Neuronal stem cell (in vitro differentiated cells): ENCODE measurements at regions not wholly inside any gene's neighbourhood (a gene's known extent, or its start where the extent isn't known, plus 50 kb on each side); places are given as distances from the start of the nearest gene placed in this dataset.

Source experiments
- DNase-seq: peaks from one replicate; pipeline ENCODE4 v3.0.0-alpha.2; 2013; ENCODE audit warnings: low spot score
- H2AFZ ChIP-seq: one replicate; pipeline ENCODE4 v1.6.1; 2013; ENCODE audit warnings: mild to moderate bottlenecking, low read length, inconsistent platforms
- H2AK5ac ChIP-seq: 2 replicates; pipeline ENCODE4 v1.6.1; 2013; ENCODE audit warnings: low read depth, mild to moderate bottlenecking, inconsistent platforms, low read length, moderate library complexity, mixed read lengths
- H2BK120ac ChIP-seq: 2 replicates; pipeline ENCODE4 v1.6.1; 2013; ENCODE audit warnings: low read depth, mild to moderate bottlenecking, inconsistent platforms, low read length, moderate library complexity, mixed read lengths
- H2BK12ac ChIP-seq: one replicate; pipeline ENCODE4 v1.6.1; 2013; ENCODE audit warnings: low read length, inconsistent platforms
- H2BK15ac ChIP-seq: 2 replicates; pipeline ENCODE4 v1.6.1; 2013; ENCODE audit warnings: mild to moderate bottlenecking, low read length, inconsistent platforms, mixed read lengths
- H2BK5ac ChIP-seq: one replicate; pipeline ENCODE4 v1.6.1; 2013; ENCODE audit warnings: inconsistent platforms, mild to moderate bottlenecking, low read length, moderate library complexity
- H3K14ac ChIP-seq: one replicate; pipeline ENCODE4 v1.6.1; 2013; ENCODE audit warnings: low read length, inconsistent platforms
- H3K18ac ChIP-seq: 2 replicates; pipeline ENCODE4 v1.6.1; 2013; ENCODE audit warnings: low read length, inconsistent platforms
- H3K23ac ChIP-seq: 2 replicates; pipeline ENCODE4 v1.6.1; 2013; ENCODE audit warnings: low read depth, mild to moderate bottlenecking, mixed read lengths, low read length, inconsistent platforms; ENCODE audit not compliant: poor library complexity
- H3K27ac ChIP-seq: replicated peaks from 3 replicates; pipeline ENCODE4 v1.5.1; 2013; ENCODE audit warnings: low read length, inconsistent platforms
- H3K27me3 ChIP-seq, 3 experiments: 2 replicates each; pipeline ENCODE4 v1.6.1; 2013; ENCODE audit warnings: low read length in 3 of 3, mild to moderate bottlenecking in 2 of 3, inconsistent platforms in 1 of 3, low read depth in 1 of 3, mixed read lengths in 1 of 3, moderate library complexity in 1 of 3; ENCODE audit not compliant: control insufficient read depth in 3 of 3, insufficient read depth in 3 of 3
- H3K36me3 ChIP-seq, 2 donors: replicated peaks in 1 of 2; 2 replicates each; pipeline ENCODE4 v1.6.1; 2013; ENCODE audit warnings: low read length in 2 of 2; ENCODE audit not compliant: control insufficient read depth in 2 of 2, insufficient read depth in 2 of 2
- H3K4ac ChIP-seq: 2 replicates; pipeline ENCODE4 v1.6.1; 2013; ENCODE audit warnings: inconsistent platforms, mild to moderate bottlenecking, low read length, moderate library complexity
- H3K4me1 ChIP-seq, 2 donors: 1 replicate in 1 of 2; 2 replicates in 1 of 2; pipeline ENCODE4 v1.6.1; 2013; ENCODE audit warnings: low read length in 2 of 2, low read depth in 1 of 2; ENCODE audit not compliant: control insufficient read depth in 2 of 2, insufficient read depth in 1 of 2
- H3K4me2 ChIP-seq: one replicate; pipeline ENCODE4 v1.6.1; 2013; ENCODE audit warnings: mild to moderate bottlenecking, low read length, inconsistent platforms; ENCODE audit not compliant: insufficient read depth, poor library complexity, severe bottlenecking
- H3K4me3 ChIP-seq, 2 donors: 2 replicates each; pipeline ENCODE4 v1.5.1; 2013; ENCODE audit warnings: low read length in 2 of 2, mild to moderate bottlenecking in 2 of 2, inconsistent platforms in 1 of 2, moderate library complexity in 1 of 2
- H3K79me1 ChIP-seq: one replicate; pipeline ENCODE4 v1.6.1; 2013; ENCODE audit warnings: low read depth, mild to moderate bottlenecking, inconsistent platforms, low read length, moderate library complexity
- H3K9ac ChIP-seq: one replicate; pipeline ENCODE4 v1.6.1; 2013; ENCODE audit warnings: mild to moderate bottlenecking, low read depth, low read length, inconsistent platforms; ENCODE audit not compliant: poor library complexity
- H3K9me3 ChIP-seq, 2 donors: replicated peaks in 1 of 2; 2 replicates each; pipeline versions ENCODE3 to v1.6.1; 2013; ENCODE audit warnings: low read length in 2 of 2, mild to moderate bottlenecking in 2 of 2, inconsistent platforms in 1 of 2, low read depth in 1 of 2, mixed read lengths in 1 of 2, moderate library complexity in 1 of 2; ENCODE audit not compliant: control insufficient read depth in 2 of 2, insufficient read depth in 1 of 2
- H4K8ac ChIP-seq: one replicate; pipeline ENCODE4 v1.6.1; 2013; ENCODE audit warnings: low read depth, mild to moderate bottlenecking, inconsistent platforms, low read length, moderate library complexity
- H4K91ac ChIP-seq: one replicate; pipeline ENCODE4 v1.6.1; 2013; ENCODE audit warnings: low read length, low read depth, mild to moderate bottlenecking, inconsistent platforms; ENCODE audit not compliant: poor library complexity
- WGBS, 2 donors: extraction: QIAGEN DNeasy Blood & Tissue Kit; methylation state at CpG; one replicate each; pipeline ENCODE4 v1.1.7; 2013; ENCODE audit warnings: missing lambda C conversion rate in 2 of 2, mixed read lengths in 1 of 2; ENCODE audit not compliant: insufficient read length in 2 of 2, insufficient replicate concordance in 1 of 2; ENCODE audit errors: extremely low coverage in 2 of 2; 5-methylcytosine and 5-hydroxymethylcytosine counted together

DNA sequence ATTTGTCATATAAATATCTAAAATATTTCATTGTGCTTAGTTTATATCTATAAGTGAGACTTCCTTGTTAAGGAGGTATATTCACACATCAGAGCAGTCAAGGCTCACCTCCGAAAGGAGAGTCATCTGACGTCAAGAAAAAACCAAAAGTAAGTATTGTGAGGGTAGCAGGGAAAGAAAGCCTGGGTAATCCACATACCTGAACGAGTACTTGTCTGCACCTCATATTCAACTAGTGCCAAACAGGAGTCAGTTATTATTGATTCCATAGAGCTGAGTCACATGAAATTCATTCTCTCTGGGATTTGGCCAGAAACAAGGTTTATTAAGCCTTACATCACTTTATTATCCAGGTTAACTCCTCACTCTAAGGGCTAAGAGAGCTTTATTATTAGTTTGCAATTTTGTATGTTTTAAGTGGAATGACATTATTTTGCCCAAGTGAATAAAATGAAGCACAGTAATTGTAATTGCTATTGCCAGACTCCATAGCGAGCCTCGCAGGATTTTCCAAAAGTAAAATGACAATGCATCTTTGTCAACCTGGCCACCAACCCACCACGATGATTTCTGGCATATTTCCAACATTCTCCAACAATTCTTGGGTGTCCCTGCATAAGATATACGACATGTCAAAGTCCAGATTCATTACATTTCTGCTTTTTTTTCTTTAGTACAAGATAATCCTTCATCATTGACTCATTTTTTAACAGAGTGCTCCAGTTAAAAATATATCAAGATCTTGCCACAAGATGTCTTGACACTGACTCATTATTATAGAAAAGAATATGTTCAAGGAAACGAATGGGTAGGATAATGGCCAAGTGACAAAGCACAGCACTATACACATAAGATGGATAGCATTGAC, 1210.4 kb upstream of the ACVR2A start:
- no peak for DNase-seq
- H3K36me3 ChIP-seq = no peaks in the 10 kb centered on the region
- no peak overlapping the region for H3K14ac ChIP-seq
- no peak overlapping the region for H3K4ac ChIP-seq
- H3K4me3 ChIP-seq = no peak overlapping the region
- H2BK12ac ChIP-seq = no peak overlapping the region
- no peaks in the 10 kb centered on the region for H3K4me1 ChIP-seq
- H3K79me1 ChIP-seq = no peaks in the 10 kb centered on the region
- no peak overlapping the region for H2BK120ac ChIP-seq
- H3K18ac ChIP-seq = no peak overlapping the region
- H3K9ac ChIP-seq = no peak overlapping the region
- H2AFZ ChIP-seq = no peak overlapping the region
- no peak overlapping the region for H2BK5ac ChIP-seq
- H2BK15ac ChIP-seq = no peak overlapping the region
- no peak overlapping the region for H2AK5ac ChIP-seq
- H3K27me3 ChIP-seq = no peaks in the 10 kb centered on the region
- WGBS, 2 donors = no CpG with 5 or more reads among the region's 8 CpGs
- H3K4me2 ChIP-seq = no peak overlapping the region
- no peaks in the 10 kb centered on the region for H3K9me3 ChIP-seq
- H4K91ac ChIP-seq = no peak overlapping the region
- no peak overlapping the region for H4K8ac ChIP-seq
- no peak overlapping the region for H3K27ac ChIP-seq
- H3K23ac ChIP-seq = no peak overlapping the region

DNA sequence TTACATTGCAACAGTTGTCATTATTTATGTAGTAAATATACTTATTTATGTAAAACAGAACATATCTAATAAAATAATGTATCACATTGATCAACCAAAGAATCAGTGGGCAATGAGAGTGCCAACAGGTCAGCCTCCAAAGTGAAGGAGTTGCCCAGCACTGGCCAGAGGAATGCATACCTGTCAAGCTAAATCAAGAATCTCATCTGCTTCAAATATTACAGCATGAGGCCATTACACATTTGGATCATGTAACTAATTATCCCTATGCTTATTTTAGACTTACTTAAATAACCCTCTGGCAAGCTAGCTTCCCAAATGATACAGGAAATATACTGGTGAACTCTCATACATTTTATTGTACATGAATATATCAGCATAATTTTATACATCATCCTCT, 1211.7 kb upstream of the ACVR2A start:
- no peak overlapping the region for H3K4ac ChIP-seq
- H3K4me1 ChIP-seq = no peaks in the 10 kb centered on the region
- no peak overlapping the region for H2BK120ac ChIP-seq
- H2BK12ac ChIP-seq = no peak overlapping the region
- H3K18ac ChIP-seq = no peak overlapping the region
- no peaks in the 10 kb centered on the region for H3K27me3 ChIP-seq
- no peak overlapping the region for H4K91ac ChIP-seq
- no peak overlapping the region for H4K8ac ChIP-seq
- H3K9ac ChIP-seq = no peak overlapping the region
- H3K9me3 ChIP-seq = no peaks in the 10 kb centered on the region
- no peak overlapping the region for H3K4me2 ChIP-seq
- no peak overlapping the region for H3K14ac ChIP-seq
- no peak for DNase-seq
- H3K79me1 ChIP-seq = no peaks in the 10 kb centered on the region
- H3K27ac ChIP-seq = no peak overlapping the region
- no peak overlapping the region for H3K23ac ChIP-seq
- H2AFZ ChIP-seq = no peak overlapping the region
- no peak overlapping the region for H3K4me3 ChIP-seq
- no peak overlapping the region for H2BK5ac ChIP-seq
- no peak overlapping the region for H2BK15ac ChIP-seq
- H2AK5ac ChIP-seq = no peak overlapping the region
- no peaks in the 10 kb centered on the region for H3K36me3 ChIP-seq

DNA sequence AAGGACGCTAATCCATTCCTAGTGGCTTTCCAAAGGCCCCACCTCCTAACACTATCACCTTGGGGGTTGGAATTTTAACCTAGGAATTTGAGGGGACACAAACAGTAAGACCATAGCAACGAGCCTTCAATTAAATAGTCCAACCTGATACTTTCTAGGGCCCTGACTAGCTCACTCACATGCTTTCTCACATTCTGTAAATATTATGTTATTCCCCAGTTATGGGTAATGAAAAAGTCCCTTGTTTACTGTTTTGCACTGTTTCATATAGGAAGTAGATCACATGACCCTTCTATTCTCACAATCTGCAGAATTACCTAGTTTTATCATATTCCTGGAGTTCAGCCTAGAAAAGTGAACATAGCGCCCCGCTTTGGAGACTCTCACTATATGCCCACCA, 1212.1 kb upstream of the ACVR2A start:
- no peak overlapping the region for H4K8ac ChIP-seq
- no peak overlapping the region for H2AFZ ChIP-seq
- H3K4me3 ChIP-seq = no peak overlapping the region
- WGBS, 2 donors = no CpG with 5 or more reads among the region's 4 CpGs
- DNase-seq = no peak
- H3K79me1 ChIP-seq = no peaks in the 10 kb centered on the region
- no peak overlapping the region for H3K18ac ChIP-seq
- no peak overlapping the region for H2BK5ac ChIP-seq
- H3K27ac ChIP-seq = no peak overlapping the region
- no peak overlapping the region for H3K4ac ChIP-seq
- no peaks in the 10 kb centered on the region for H3K9me3 ChIP-seq
- H3K9ac ChIP-seq = no peak overlapping the region
- no peaks in the 10 kb centered on the region for H3K36me3 ChIP-seq
- H2BK120ac ChIP-seq = no peak overlapping the region
- H2BK12ac ChIP-seq = no peak overlapping the region
- H3K4me1 ChIP-seq = no peaks in the 10 kb centered on the region
- H3K14ac ChIP-seq = no peak overlapping the region
- no peak overlapping the region for H3K4me2 ChIP-seq
- H2AK5ac ChIP-seq = no peak overlapping the region
- no peak overlapping the region for H4K91ac ChIP-seq
- no peak overlapping the region for H3K23ac ChIP-seq
- H2BK15ac ChIP-seq = no peak overlapping the region
- no peaks in the 10 kb centered on the region for H3K27me3 ChIP-seq

DNA sequence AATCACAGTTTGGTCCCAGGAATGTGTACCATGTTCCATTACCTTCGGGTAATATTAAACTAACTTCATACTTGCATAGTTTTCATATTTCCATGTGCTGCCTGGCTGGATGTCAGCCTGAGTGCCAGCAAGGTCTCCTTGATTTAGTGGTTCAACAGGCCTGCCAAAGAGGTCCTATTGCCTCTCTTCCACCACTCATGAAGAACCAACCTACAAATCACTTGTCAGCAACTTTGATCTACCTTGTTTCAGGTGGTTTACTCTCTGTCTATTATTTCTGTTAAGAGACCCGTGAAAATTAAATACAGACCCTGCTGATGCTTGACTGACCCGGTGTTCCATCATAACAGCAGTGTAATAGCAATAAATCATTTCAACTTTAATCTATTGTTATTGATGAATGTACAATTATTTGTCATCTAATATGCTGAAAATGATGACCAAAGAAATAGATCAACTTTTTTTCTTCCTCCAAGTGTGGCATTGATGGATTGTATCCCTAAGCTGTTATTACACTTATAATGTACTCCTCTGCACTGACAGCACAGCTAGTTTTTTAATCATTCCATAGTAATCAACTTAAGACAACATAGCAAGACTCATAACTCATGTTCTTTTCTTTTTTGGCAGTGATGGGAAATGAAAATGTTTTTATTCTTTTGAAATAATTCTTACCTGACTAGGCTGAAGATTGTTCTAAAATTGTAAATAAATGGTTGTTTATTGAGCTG, 1220.2 kb upstream of the ACVR2A start:
- Histone ChIP-seq H3K4ac (no peak overlapping the region), H3K4me1 (no peaks in the 10 kb centered on the region), H2BK12ac (no peak overlapping the region), H3K9me3 (no peaks in the 10 kb centered on the region), H3K4me2 (no peak overlapping the region), H2BK5ac (no peak overlapping the region), H3K9ac (no peak overlapping the region), H3K14ac (no peak overlapping the region), H3K4me3 (no peak overlapping the region), H3K23ac (no peak overlapping the region), H3K36me3 (no peaks in the 10 kb centered on the region), H4K91ac (no peak overlapping the region), H3K18ac (no peak overlapping the region), H2AK5ac (no peak overlapping the region), H2BK120ac (no peak overlapping the region), H2AFZ (no peak overlapping the region), H4K8ac (no peak overlapping the region), H3K27ac (no peak overlapping the region), H3K27me3 (no peaks in the 10 kb centered on the region), H2BK15ac (no peak overlapping the region), H3K79me1 (no peaks in the 10 kb centered on the region)
- no CpG with 5 or more reads among the region's 3 CpGs for WGBS, 2 donors
- DNase-seq = no peak
